ENCODE measurements at regions not wholly inside any gene's neighbourhood (a gene's known extent, or its start where the extent isn't known, plus 50 kb on each side); places are given as distances from the start of the nearest gene placed in this dataset.

GRCh38 chr15:99842071-99842470 is 108.8 kb upstream of the LYSMD4 start:
- H3K36me3 Mint-ChIP-seq (ENCODE audit: insufficient read depth, unreplicated experiment): no peaks in the 10 kb centered on the region
- ChIA-PET POLR2A (no interaction called here), CTCF (no interaction called here)
- DNase-seq (ENCODE audit: unreplicated experiment): no peak
- H3K27me3 Mint-ChIP-seq (ENCODE audit: insufficient read depth, unreplicated experiment): peaks cover 73% of the 10 kb centered on the region
- BruUV-seq (replicated peaks): no TSS peak
- no peaks in the 10 kb centered on the region for H3K4me1 Mint-ChIP-seq (ENCODE audit: insufficient read depth, unreplicated experiment)
- TF ChIP-seq, protein P1, sequence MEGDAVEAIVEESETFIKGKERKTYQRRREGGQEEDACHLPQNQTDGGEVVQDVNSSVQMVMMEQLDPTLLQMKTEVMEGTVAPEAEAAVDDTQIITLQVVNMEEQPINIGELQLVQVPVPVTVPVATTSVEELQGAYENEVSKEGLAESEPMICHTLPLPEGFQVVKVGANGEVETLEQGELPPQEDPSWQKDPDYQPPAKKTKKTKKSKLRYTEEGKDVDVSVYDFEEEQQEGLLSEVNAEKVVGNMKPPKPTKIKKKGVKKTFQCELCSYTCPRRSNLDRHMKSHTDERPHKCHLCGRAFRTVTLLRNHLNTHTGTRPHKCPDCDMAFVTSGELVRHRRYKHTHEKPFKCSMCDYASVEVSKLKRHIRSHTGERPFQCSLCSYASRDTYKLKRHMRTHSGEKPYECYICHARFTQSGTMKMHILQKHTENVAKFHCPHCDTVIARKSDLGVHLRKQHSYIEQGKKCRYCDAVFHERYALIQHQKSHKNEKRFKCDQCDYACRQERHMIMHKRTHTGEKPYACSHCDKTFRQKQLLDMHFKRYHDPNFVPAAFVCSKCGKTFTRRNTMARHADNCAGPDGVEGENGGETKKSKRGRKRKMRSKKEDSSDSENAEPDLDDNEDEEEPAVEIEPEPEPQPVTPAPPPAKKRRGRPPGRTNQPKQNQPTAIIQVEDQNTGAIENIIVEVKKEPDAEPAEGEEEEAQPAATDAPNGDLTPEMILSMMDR (IDR thresholded peaks at IDR 0.05; ENCODE audit: unreplicated experiment): no peak
- intact Hi-C loops (cut with micrococcal nuclease): no loop called here
- H3K4me3 Mint-ChIP-seq (ENCODE audit: unreplicated experiment): no peak overlapping the region
- H3K9me3 Mint-ChIP-seq (ENCODE audit: unreplicated experiment): no peaks in the 10 kb centered on the region
- no peak overlapping the region for H3K27ac Mint-ChIP-seq (ENCODE audit: low read depth, unreplicated experiment)

GRCh38 chr15:99826157-99826780 is 93.0 kb upstream of the LYSMD4 start:
- Mint-ChIP-seq H3K4me3 (ENCODE audit: unreplicated experiment) (no peak overlapping the region), H3K9me3 (ENCODE audit: unreplicated experiment) (no peaks in the 10 kb centered on the region), H3K27me3 (ENCODE audit: insufficient read depth, unreplicated experiment) (peaks cover 78% of the 10 kb centered on the region), H3K36me3 (ENCODE audit: insufficient read depth, unreplicated experiment) (no peaks in the 10 kb centered on the region), H3K4me1 (ENCODE audit: insufficient read depth, unreplicated experiment) (no peaks in the 10 kb centered on the region), H3K27ac (ENCODE audit: low read depth, unreplicated experiment) (no peak overlapping the region)
- BruUV-seq (replicated peaks): no TSS peak
- POLR2A ChIA-PET: no interaction called here
- CTCF ChIA-PET: no interaction called here
- no peak for DNase-seq (ENCODE audit: unreplicated experiment)
- TF ChIP-seq, protein P1 (IDR thresholded peaks at IDR 0.05; ENCODE audit: unreplicated experiment): no peak
- intact Hi-C loops (cut with micrococcal nuclease): no loop called here

- POLR2A ChIA-PET: no interaction called here
- CTCF ChIA-PET: no interaction called here
- H3K4me3 Mint-ChIP-seq (ENCODE audit: unreplicated experiment): no peak overlapping the region
Measured at GRCh38 chr15:99823346-99823745, 90.1 kb upstream of the LYSMD4 start.

DNA sequence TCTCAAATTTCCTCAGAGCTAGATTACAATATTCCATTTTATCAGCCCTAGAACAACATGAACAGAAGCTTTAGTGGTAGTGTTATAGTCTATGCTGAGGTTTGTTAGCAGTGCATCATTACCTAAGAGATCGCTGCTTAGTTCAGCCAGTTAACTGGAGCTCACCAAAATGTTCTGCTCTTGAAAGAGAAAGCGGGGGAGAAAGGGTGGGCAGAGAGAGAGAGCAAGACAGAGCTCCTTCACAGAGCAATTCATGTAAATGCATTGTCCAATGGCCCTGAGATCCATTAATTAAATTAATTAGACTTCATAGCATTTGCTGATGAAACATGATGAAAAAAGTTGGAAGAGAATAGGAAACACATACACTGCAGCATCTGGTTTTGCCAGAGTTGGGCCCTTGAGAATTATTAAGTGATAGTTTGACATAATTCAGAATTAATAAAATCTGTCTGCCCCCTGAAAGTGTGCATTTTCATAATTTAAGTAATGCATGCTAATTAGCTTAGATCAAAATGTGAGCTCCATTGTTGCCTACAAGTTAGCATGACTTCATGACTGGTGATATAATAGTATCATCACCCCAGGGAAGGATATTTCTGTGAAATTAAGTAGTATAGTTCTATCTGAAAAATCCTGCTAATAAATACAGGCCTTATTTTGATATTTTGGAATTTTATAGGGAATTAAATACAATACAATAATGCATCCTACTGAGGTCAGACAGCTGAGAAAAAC is 86.9 kb upstream of the LYSMD4 start:
- ChIA-PET CTCF (no interaction called here), POLR2A (interaction anchor here (0.6 to 1.6 kb wide), 2 partner anchors 15 to 84 kb away, joined by 3 read pairs; no protein-coding TSS in a partner anchor)
- Mint-ChIP-seq H3K4me1 (ENCODE audit: insufficient read depth, unreplicated experiment) (no peaks in the 10 kb centered on the region), H3K36me3 (ENCODE audit: insufficient read depth, unreplicated experiment) (no peaks in the 10 kb centered on the region), H3K27me3 (ENCODE audit: insufficient read depth, unreplicated experiment) (peaks cover 95% of the 10 kb centered on the region), H3K27ac (ENCODE audit: low read depth, unreplicated experiment) (no peak overlapping the region), H3K4me3 (ENCODE audit: unreplicated experiment) (no peak overlapping the region), H3K9me3 (ENCODE audit: unreplicated experiment) (no peaks in the 10 kb centered on the region)
- TF ChIP-seq, protein P1 (IDR thresholded peaks at IDR 0.05; ENCODE audit: unreplicated experiment): no peak
- intact Hi-C loops (cut with micrococcal nuclease): no loop called here
- no TSS peak for BruUV-seq (replicated peaks)
- DNase-seq (ENCODE audit: unreplicated experiment): no peak

More at GRCh38 chr15:99823346-99823745, 90.1 kb upstream of the LYSMD4 start:
- no peak for DNase-seq (ENCODE audit: unreplicated experiment)
- TF ChIP-seq, protein P1 (IDR thresholded peaks at IDR 0.05; ENCODE audit: unreplicated experiment): no peak
- no peak overlapping the region for H3K27ac Mint-ChIP-seq (ENCODE audit: low read depth, unreplicated experiment)
- no peaks in the 10 kb centered on the region for H3K36me3 Mint-ChIP-seq (ENCODE audit: insufficient read depth, unreplicated experiment)
- H3K9me3 Mint-ChIP-seq (ENCODE audit: unreplicated experiment): no peaks in the 10 kb centered on the region
- intact Hi-C loops (cut with micrococcal nuclease): no loop called here
- BruUV-seq (replicated peaks): no TSS peak
- H3K27me3 Mint-ChIP-seq (ENCODE audit: insufficient read depth, unreplicated experiment): peaks cover 90% of the 10 kb centered on the region
- no peaks in the 10 kb centered on the region for H3K4me1 Mint-ChIP-seq (ENCODE audit: insufficient read depth, unreplicated experiment)
